CD1c-positive myeloid dendritic cell (primary cell): ENCODE measurements at regions not wholly inside any gene's neighbourhood (a gene's known extent, or its start where the extent isn't known, plus 50 kb on each side); places are given as distances from the start of the nearest gene placed in this dataset.

Experiments used
- DNase-seq: peaks from one replicate; pipeline ENCODE4 v3.0.0-alpha.2; 2016; ENCODE audit errors: extremely low spot score

DNA sequence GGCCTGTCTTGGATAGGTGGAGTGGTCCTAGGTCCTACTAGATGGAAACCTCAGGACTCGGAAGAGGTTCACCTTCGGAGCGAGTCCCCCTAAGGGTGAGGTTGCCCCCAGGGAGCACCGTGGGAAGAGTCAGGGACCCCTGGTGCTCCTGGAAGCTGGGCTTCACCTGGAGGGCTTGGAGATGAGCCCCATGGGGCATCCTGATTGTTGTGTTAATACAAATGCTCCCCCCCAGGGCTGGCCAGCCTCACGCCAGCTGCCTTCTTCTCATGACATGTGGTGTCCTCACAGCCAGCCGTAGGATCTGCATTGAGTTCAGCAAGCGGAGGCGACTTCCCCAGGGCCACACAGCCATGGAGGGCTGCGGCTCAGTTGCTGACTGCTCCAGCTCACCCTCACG is 1487.5 kb downstream of the BRD1 start:
- no peak for DNase-seq

DNA sequence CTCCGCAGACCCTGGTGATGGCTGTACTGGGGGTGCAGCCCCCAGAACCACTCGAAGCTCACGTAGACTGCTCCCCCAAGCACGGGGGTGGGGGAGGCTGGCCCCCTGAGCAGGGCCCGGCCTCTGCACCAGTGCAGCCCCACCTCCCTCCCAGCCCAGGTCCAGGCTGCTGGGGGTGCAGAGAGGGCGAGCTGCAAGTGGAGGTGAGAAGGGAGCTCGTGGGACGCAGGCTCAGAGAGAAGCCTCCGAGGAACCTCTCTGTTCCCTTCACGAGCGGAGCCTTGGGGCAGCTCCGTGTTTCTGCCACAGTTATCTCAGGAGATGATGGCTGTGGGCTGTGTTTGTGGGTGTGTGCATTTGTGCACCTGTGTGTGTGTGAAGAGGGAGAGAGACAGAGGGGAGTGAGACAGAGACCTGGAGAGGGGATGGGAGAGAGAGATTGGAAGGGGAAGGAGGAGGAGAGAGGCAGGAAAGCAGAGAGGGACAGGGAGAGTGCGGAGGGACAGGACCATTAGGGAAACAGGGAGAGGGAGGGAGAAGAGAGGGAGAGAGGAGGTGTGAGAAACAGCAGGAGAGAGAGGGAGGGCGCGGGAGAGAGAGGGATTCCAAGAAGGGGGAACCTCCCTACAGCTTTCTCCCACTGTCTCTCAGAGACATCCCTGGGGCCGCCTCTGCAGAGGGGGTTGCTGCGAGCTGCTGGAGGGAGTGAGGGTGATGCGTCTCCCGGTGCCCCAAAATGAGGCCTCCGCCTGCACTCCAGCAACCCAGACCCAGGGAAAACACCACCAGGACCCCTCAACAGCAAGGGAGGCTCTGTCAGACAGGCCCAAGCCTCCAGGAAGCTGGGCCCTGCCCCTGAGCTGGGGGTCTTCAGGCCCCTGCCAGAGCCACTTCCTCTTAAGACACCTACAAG is 1488.6 kb downstream of the BRD1 start:
- no peak for DNase-seq

DNA sequence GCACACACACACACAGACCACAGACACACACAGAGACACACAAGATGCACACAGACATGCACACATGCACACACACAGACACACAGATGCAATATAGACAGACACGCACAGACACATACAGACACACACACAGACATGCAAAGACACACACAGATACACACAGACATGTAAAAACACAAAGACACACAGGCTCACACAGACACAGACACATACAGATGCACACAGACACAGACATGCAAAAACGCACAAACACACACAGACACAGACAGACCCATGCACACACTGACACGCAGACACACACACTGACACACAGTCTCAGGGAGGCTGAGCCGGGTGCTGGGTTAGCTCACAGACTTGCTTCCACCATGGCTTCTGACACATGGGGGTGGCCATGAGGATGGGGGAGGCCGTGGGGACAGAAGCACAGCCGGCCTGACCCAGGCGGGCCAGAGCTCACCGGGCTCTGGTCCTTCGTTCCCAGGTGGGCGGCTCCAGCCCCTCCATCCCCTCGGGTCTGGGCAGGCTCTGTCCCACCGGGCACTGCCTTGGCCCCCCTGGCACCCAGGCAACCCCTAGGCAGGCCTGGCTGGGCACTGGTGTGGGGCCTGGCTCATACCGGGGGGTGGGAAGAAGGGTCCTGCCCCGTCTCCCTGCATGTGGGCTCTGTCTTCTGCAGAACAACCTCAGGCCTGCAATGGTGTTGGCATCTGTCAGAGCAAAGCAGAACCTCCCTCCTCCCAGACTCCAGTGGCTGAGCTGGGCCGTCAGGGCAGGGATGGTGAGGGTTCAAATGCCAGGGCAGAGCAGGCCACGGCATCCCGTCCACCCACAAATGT is 1489.5 kb downstream of the BRD1 start:
- no peak for DNase-seq

GRCh38 chr22:48336339-48337060 is 1491.2 kb downstream of the BRD1 start:
- DNase-seq: no peak

- no peak for DNase-seq
These were observed 1492.1 kb downstream of the BRD1 start for GRCh38 chr22:48335442-48336139.

GRCh38 chr22:48334971-48335370 is 1492.7 kb downstream of the BRD1 start:
- no peak for DNase-seq

DNA sequence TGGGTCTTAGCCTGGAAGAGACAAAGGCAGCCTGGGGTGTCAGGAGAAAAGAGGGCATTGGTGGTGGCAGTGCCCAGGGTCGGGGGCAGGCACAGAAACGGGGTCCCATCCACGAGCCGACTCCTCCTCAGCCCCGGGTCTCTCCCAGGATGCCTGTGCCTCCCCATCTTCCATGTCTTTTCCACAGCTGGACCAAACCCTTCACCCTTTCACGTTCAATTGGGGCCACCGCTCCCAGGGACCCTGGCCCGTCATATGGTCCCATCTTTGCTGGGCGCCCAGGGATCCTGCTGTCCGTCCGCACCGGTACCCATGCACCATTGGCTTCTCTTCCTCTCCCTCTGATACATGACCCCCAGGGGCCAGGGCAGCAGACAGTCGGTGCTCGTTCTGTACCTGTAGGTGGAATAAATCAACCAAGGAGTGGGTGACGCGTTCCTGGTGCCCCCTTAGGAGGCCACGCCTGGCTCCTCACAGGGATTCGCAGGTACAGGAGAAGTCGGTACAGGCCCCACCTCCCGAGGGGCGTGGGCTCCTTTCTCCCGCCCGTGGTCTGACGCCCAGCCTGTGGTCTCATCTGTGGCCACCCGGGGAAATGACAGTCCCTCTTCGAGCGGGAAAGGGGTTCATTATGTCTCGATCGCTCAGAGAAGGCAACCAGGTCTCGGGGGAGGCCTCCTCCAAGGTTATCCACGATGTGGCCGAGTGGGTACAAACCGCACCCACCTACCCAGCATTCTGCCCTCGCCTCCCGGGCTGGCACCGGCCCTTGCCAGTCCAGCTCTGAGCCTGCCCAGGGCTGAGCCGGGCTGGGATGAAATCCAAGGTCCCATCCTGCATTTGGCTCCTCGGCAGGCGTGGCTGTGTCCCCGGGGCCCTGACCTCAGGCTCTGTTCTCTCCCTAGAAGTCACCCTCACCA is 1493.6 kb downstream of the BRD1 start:
- no peak for DNase-seq

- DNase-seq: no peak
These were observed 1494.3 kb downstream of the BRD1 start for GRCh38 chr22:48333323-48333763.

DNA sequence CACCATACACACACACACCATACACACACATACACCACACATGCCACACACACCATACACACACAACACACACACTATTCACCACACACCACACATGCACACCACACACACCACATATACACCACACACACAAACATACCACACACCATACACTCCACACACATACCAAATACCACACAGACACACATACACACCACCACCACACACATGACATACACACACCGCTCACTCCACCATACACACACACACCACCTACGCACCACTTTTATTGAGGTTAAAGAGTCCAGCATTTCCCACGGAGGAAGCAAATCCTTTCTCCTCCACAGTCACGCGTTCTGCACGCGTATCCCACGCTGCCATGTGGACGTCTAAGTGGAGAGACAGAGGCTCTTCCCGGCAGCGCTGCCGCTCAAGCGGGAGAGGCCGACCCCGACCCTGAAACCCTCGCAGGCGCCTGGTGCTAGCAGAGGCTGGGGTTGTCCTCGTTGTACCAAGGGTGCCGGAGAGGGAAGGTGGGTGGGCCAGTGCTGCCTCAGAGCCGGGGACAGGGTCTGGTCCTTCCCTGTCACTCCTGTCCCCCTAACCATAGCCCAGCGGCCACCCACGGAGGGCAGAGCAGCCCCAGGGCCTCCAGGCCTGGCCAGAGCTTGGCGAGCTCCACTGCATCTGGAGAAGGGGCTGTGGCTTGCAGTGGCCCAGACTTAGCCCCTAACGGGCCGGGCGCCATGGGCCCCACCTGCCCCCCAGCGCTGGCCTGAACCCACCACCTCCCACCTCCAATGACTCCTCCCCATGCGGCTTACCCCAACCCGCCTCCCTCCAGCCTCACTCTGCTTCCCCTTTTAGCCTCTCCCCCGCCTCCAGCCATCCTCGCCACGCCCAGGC is 1495.0 kb downstream of the BRD1 start:
- DNase-seq: no peak

GRCh38 chr22:48331691-48332220 is 1495.9 kb downstream of the BRD1 start:
- DNase-seq: no peak

DNA sequence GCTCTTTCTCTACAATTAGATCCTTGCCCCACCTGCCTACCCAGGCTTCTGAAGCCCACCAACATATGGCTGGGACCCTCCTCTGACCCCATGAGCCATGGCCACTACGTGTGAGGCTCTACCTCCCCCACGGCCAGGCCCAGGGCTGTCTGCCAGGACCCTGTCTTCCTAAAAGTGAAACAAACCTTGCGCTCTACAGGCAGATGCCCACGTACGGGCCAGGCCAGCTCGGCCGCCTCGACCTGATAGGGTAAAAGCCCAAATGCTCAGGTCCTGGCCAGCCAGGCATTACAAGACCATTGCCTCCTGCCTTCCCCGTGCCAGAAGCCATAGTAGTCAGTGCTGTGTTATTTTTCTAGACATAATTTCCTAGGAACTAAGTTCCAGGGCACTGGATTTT is 1496.4 kb downstream of the BRD1 start:
- no peak for DNase-seq

DNA sequence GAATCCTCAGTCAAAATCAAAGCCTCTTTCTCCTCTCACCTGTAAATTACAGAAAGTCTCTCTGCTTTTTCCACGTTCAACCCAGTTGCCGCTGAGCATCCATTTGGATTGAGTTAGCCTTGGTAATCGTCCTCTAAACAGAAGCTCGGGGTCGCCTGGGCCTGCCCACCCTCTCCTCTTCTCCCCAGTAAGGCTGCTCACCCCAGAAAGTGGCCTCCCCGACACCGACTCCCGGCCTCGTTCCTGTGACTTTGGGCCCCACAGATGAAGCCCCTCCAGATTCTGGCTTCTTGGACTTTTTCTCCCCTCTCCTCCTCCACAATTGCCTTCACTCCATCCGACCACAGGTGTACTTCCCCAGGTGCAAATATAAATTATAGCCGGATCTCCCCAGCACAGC is 1500.0 kb downstream of the BRD1 start:
- no peak for DNase-seq

- DNase-seq: no peak
These were observed 1503.9 kb downstream of the BRD1 start for GRCh38 chr22:48323746-48324145.

GRCh38 chr22:48322907-48323306 is 1504.8 kb downstream of the BRD1 start:
- DNase-seq: no peak

GRCh38 chr22:48321986-48322545 is 1505.6 kb downstream of the BRD1 start:
- DNase-seq: no peak

- DNase-seq: no peak
These were observed 1506.8 kb downstream of the BRD1 start for GRCh38 chr22:48320683-48321451.

GRCh38 chr22:48320048-48320682 is 1507.5 kb downstream of the BRD1 start:
- no peak for DNase-seq
